CD14-positive monocyte (primary cell): ENCODE measurements at regions not wholly inside any gene's neighbourhood (a gene's known extent, or its start where the extent isn't known, plus 50 kb on each side); places are given as distances from the start of the nearest gene placed in this dataset.

ENCODE experiments used
- DNase-seq, 3 donors: peaks; one replicate each; pipeline ENCODE4 v3.0.0-alpha.2; 2011 to 2022
- H2AFZ ChIP-seq: 2 replicates; pipeline ENCODE4 v1.6.0; 2012; ENCODE audit warnings: mild to moderate bottlenecking, low read depth, low read length, inconsistent platforms; ENCODE audit not compliant: insufficient read depth, poor library complexity, severe bottlenecking
- H3K27ac ChIP-seq, 2 donors: 1 replicate in 1 of 2; 2 replicates in 1 of 2; pipeline ENCODE4 v1.5.1; 2012 to 2013; ENCODE audit warnings: low read length in 2 of 2, control low read depth in 1 of 2, inconsistent platforms in 1 of 2, low read depth in 1 of 2, mild to moderate bottlenecking in 1 of 2
- H3K27me3 ChIP-seq, 2 donors: one replicate each; pipeline versions ENCODE4 v1.6.0 to v1.6.1; 2011 to 2013; ENCODE audit warnings: low read length in 2 of 2; ENCODE audit not compliant: control insufficient read depth in 2 of 2, insufficient read depth in 2 of 2
- H3K36me3 ChIP-seq, 2 donors: replicated peaks in 1 of 2; 1 replicate in 1 of 2; 2 replicates in 1 of 2; pipeline versions ENCODE4 v1.5.1 to v1.6.1; 2012 to 2013; ENCODE audit warnings: low read length in 2 of 2, control low read depth in 1 of 2, inconsistent platforms in 1 of 2, mild to moderate bottlenecking in 1 of 2; ENCODE audit not compliant: insufficient read depth in 2 of 2, control insufficient read depth in 1 of 2
- H3K4me1 ChIP-seq, 2 donors: 1 replicate in 1 of 2; 2 replicates in 1 of 2; pipeline versions ENCODE4 v1.5.1 to v1.6.1; 2012 to 2013; ENCODE audit warnings: low read length in 2 of 2, control low read depth in 1 of 2, inconsistent platforms in 1 of 2, mild to moderate bottlenecking in 1 of 2, moderate library complexity in 1 of 2; ENCODE audit not compliant: insufficient read depth in 2 of 2, control insufficient read depth in 1 of 2
- H3K4me2 ChIP-seq: replicated peaks from 2 replicates; pipeline ENCODE3; 2012; ENCODE audit warnings: low read length, moderate library complexity, mild to moderate bottlenecking; ENCODE audit not compliant: poor library complexity, severe bottlenecking; ENCODE audit errors: extremely low read depth
- H3K4me3 ChIP-seq, 3 experiments: fragments of 200-600 bp in 1 of 3; sonication (generic) in 1 of 3; replicated peaks in 1 of 3; 1 replicate in 2 of 3; 2 replicates in 1 of 3; pipeline ENCODE4 v1.5.1; 2011 to 2013; ENCODE audit warnings: low read length in 3 of 3, mild to moderate bottlenecking in 3 of 3, control low read depth in 2 of 3, low read depth in 2 of 3, inconsistent platforms in 1 of 3, moderate library complexity in 1 of 3
- H3K79me2 ChIP-seq: 2 replicates; pipeline ENCODE4 v1.6.0; 2012; ENCODE audit warnings: mild to moderate bottlenecking, control low read depth, inconsistent platforms, low read length, moderate library complexity; ENCODE audit not compliant: insufficient read depth
- H3K9ac ChIP-seq: 2 replicates; pipeline ENCODE4 v1.6.0; 2017; ENCODE audit warnings: low read length, mild to moderate bottlenecking; ENCODE audit not compliant: insufficient read depth, poor library complexity, severe bottlenecking
- H3K9me3 ChIP-seq, 2 donors: replicated peaks in 1 of 2; 1 replicate in 1 of 2; 2 replicates in 1 of 2; pipeline versions ENCODE4 v1.5.1 to v1.6.1; 2012 to 2013; ENCODE audit warnings: low read length in 2 of 2, control low read depth in 1 of 2; ENCODE audit not compliant: control insufficient read depth in 1 of 2, insufficient read depth in 1 of 2
- H4K20me1 ChIP-seq: 2 replicates; pipeline ENCODE4 v1.6.0; 2012; ENCODE audit warnings: mild to moderate bottlenecking, low read length, control low read depth, moderate library complexity; ENCODE audit not compliant: insufficient read depth
- H3K27ac Mint-ChIP-seq, 7 donors: one replicate each; pipeline ENCODE4 v1.8.0; 2020; ENCODE audit warnings: mild to moderate bottlenecking in 7 of 7, mixed read lengths in 7 of 7, moderate library complexity in 6 of 7, inconsistent platforms in 2 of 7
- H3K27me3 Mint-ChIP-seq, 3 donors: one replicate each; pipeline ENCODE4 v1.8.0; 2021 to 2022; ENCODE audit warnings: low read depth in 3 of 3, mild to moderate bottlenecking in 3 of 3, mixed read lengths in 3 of 3, moderate library complexity in 3 of 3, inconsistent platforms in 1 of 3
- H3K36me3 Mint-ChIP-seq, 2 donors: one replicate each; pipeline ENCODE4 v1.8.0; 2020; ENCODE audit warnings: mixed read lengths in 2 of 2, inconsistent platforms in 1 of 2, mild to moderate bottlenecking in 1 of 2
- H3K4me1 Mint-ChIP-seq: one replicate; pipeline ENCODE4 v1.8.0; 2020; ENCODE audit warnings: mild to moderate bottlenecking, mixed read lengths
- H3K4me3 Mint-ChIP-seq, 2 donors: one replicate each; pipeline ENCODE4 v1.8.0; 2020; ENCODE audit warnings: mild to moderate bottlenecking in 2 of 2, mixed read lengths in 2 of 2, moderate library complexity in 1 of 2
- H3K9me3 Mint-ChIP-seq, 7 donors: one replicate each; pipeline ENCODE4 v1.8.0; 2020 to 2022; ENCODE audit warnings: mixed read lengths in 7 of 7, mild to moderate bottlenecking in 6 of 7, moderate library complexity in 6 of 7, inconsistent platforms in 2 of 7
- CTCF ChIP-seq: fragments of 200-600 bp; IDR thresholded peaks from one replicate; pipeline ENCODE4 v1.8.0; 2022; ENCODE audit warnings: antibody characterized with exemption, mild to moderate bottlenecking
- WGBS: methylation state at CpG from one replicate; pipeline ENCODE4 v1.1.5; 2013; ENCODE audit warnings: missing lambda C conversion rate; ENCODE audit not compliant: insufficient coverage; 5-methylcytosine and 5-hydroxymethylcytosine counted together
- intact Hi-C, 2 donors: fragments of 100-400 bp; cut with micrococcal nuclease; formaldehyde crosslinking; loops; one replicate each; pipeline versions ENCODE4 v1.15.0 to v1.15.1; 2023

DNA sequence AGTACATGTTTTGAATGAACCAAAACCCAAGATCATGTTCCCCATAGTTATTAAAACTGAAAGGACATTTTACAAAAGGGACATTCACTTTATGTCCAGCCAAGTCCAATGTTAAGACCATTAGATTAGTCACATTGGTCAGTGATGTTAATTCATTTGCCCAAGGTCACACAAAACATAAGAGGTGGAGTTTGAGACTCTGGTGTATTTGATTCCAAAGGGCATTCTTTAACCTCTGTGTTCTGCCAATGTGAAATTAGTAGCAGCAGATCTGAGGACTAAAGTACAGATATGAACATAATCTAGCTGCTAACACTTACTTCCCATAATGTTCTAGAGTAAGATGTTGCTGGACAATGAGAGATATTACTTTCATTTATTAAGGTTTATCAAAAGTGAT is 425.6 kb downstream of the TUSC7 start:
- H3K27me3 Mint-ChIP-seq = peaks cover 0 to 1% (median 0%) of the 10 kb centered on the region in 3 donors
- Histone ChIP-seq H3K9ac (no peak overlapping the region), H4K20me1 (no peaks in the 10 kb centered on the region), H3K36me3 (no peaks in the 10 kb centered on the region), H3K4me1 (peaks cover 0 to 4% of the 10 kb centered on the region in 2 donors), H3K4me3 (no peak overlapping the region), H2AFZ (no peak overlapping the region), H3K9me3 (no peaks in the 10 kb centered on the region), H3K27ac (no peak overlapping the region), H3K27me3 (no peaks in the 10 kb centered on the region), H3K79me2 (no peaks in the 10 kb centered on the region), H3K4me2 (no peak overlapping the region)
- DNase-seq = no peak
- H3K4me3 Mint-ChIP-seq = no peak overlapping the region
- intact Hi-C loops = no loop called here
- H3K36me3 Mint-ChIP-seq = no peaks in the 10 kb centered on the region
- TF ChIP-seq CTCF = no peak
- peaks cover 0 to 3% (median 0%) of the 10 kb centered on the region in 7 donors for H3K9me3 Mint-ChIP-seq
- peaks cover 7% of the 10 kb centered on the region for H3K4me1 Mint-ChIP-seq
- H3K27ac Mint-ChIP-seq = no peak overlapping the region

DNA sequence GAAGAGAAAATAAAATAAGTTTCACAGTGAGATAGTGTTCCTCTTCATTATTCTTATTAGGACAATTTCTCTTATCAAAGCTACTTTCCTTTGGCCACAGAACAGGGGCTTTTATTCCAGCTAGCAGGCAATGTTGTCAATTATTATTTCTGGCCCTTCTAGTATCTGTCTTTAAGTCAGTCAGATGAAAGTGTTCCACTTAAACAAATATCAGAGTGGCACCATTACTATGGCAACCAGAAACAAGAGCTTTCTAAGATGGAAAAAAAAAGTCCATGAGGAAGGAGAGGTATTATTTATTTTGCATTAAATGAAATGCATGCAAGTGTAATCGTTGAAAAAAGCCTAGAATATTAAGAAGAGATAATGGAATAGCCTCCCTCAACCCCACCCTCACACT is 426.4 kb downstream of the TUSC7 start:
- H3K4me3 ChIP-seq = no peak overlapping the region
- no peaks in the 10 kb centered on the region for H3K27me3 ChIP-seq
- no peak overlapping the region for H2AFZ ChIP-seq
- no peaks in the 10 kb centered on the region for H3K79me2 ChIP-seq
- H3K9me3 Mint-ChIP-seq = peaks cover 0 to 3% (median 0%) of the 10 kb centered on the region in 7 donors
- no peak overlapping the region for H3K4me3 Mint-ChIP-seq
- H3K27ac Mint-ChIP-seq = no peak overlapping the region
- no peak for TF ChIP-seq CTCF
- no CpG with 5 or more reads among the region's 1 CpG for WGBS
- H3K4me1 Mint-ChIP-seq = peaks cover 2% of the 10 kb centered on the region
- H3K9me3 ChIP-seq = no peaks in the 10 kb centered on the region
- H3K4me2 ChIP-seq = no peak overlapping the region
- DNase-seq = no peak
- H3K27ac ChIP-seq = no peak overlapping the region
- no peak overlapping the region for H3K9ac ChIP-seq
- no peaks in the 10 kb centered on the region for H3K36me3 Mint-ChIP-seq
- peaks cover 0 to 1% (median 0%) of the 10 kb centered on the region in 3 donors for H3K27me3 Mint-ChIP-seq
- intact Hi-C loops = no loop called here
- H4K20me1 ChIP-seq = no peaks in the 10 kb centered on the region
- H3K4me1 ChIP-seq = no peaks in the 10 kb centered on the region
- H3K36me3 ChIP-seq = no peaks in the 10 kb centered on the region
